Esophagus squamous epithelium (tissue), 4 donors: ENCODE measurements at regions not wholly inside any gene's neighbourhood (a gene's known extent, or its start where the extent isn't known, plus 50 kb on each side); places are given as distances from the start of the nearest gene placed in this dataset.

Experiments used
- CTCF ChIP-seq, 6 experiments: fragments of 450-650 bp in 4 of 6; fragments of 200-600 bp in 2 of 6; sonication (generic) in 2 of 6; IDR thresholded peaks; one replicate each; pipeline ENCODE4 v1.5.1; 2016 to 2019; ENCODE audit warnings: antibody characterized with exemption in 6 of 6, mild to moderate bottlenecking in 4 of 6, moderate library complexity in 4 of 6
- POLR2A ChIP-seq, 4 donors: fragments of 450-650 bp; IDR thresholded peaks; one replicate each; pipeline ENCODE4 v1.6.1; 2017; ENCODE audit warnings: antibody characterized with exemption in 4 of 4, mild to moderate bottlenecking in 4 of 4, moderate library complexity in 3 of 4

DNA sequence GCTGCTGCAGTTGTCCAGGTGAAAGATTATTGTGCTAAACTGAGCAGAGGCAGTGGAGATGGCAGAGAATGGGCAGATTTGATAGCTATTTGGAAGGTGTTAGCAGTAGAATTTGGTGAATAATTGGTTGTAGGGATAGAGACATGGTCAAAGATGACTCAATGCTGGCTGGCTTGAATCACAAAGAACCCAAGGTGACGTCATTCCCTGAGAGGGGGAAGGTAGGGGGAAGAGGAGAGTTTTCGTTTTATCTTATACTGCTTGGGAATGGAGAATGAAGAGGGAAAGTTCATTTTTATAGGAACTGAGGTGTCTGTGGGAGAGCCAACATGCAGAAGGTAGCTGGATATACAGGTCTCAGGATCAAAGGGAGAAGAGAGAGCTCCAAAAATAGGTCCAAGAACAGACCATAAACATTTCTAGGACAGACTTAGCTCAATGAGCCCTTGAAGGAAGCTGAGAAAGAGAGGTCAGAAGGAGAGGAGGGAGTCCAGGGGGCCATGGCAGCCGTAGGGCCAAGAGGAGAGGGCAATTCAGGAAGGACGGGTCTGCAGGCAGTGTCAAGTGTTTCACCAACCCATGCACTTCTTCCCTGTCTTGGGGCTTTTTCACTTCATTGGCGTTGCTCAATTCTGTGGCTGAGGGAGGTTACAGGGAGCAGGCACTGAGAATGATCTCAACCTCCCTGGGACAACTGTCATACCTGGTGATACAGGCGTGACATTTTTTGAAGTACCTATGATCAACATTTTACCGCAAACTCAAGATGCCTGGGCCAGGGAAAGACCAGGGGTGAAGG, 281.3 kb downstream of the TDRD15 start:
- TF ChIP-seq CTCF (IDR thresholded peaks at IDR 0.05) (no peak), POLR2A (IDR thresholded peaks at IDR 0.05) (no peak)
